ENCODE measurements at regions not wholly inside any gene's neighbourhood (a gene's known extent, or its start where the extent isn't known, plus 50 kb on each side); places are given as distances from the start of the nearest gene placed in this dataset.
A peak's percentile ranks its signal among the peaks of the same experiment; 100 is the strongest.

DNA sequence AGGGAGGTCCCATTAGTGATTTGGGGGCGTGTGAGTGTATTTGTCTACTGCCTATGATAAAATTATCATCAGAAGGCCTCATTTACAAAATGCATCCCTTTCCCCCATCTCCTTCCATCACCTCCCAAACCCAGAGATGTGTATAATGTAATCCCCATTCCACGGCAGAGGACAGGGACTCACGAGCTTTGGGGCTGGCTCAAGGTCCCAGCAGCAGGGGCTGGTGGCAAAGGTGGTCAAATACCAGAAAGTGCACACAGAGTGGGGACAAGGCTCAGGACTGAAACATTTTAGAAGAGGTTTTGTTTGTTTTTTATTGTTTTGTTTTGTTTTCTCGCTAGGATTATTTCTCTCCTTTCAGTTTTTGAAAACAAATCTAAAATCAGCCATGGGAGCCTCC is 68.5 kb upstream of the TOP1 start:
- no peak for DNase-seq (ENCODE audit: low read depth)
- no peak overlapping the region for H3K4me3 Mint-ChIP-seq (ENCODE audit: unreplicated experiment)
- Histone ChIP-seq H3K79me2 (ENCODE audit: insufficient read depth, low read length) (no peaks in the 10 kb centered on the region), H3K9me3 (ENCODE audit: insufficient read depth, low read depth, low read length) (no peaks in the 10 kb centered on the region), H3K36me3 (ENCODE audit: insufficient read depth, low read length) (no peaks in the 10 kb centered on the region), H2AFZ (ENCODE audit: low read depth, low read length) (no peak overlapping the region), H4K20me1 (ENCODE audit: insufficient read depth, low read length) (peaks cover 4% of the 10 kb centered on the region), H3K4me2 (ENCODE audit: low read length) (no peak overlapping the region), H3K4me1 (ENCODE audit: insufficient read depth, low read length) (no peaks in the 10 kb centered on the region), H3K27ac (ENCODE audit: low read depth, low read length) (no peak overlapping the region), H3K4me3 (ENCODE audit: insufficient read depth, low read depth, low read length) (no peak overlapping the region), H3K27me3 (ENCODE audit: insufficient read depth, low read length) (no peaks in the 10 kb centered on the region), H3K9ac (ENCODE audit: low read length) (no peak overlapping the region)
- H3K27me3 Mint-ChIP-seq (ENCODE audit: low read depth, unreplicated experiment): peaks cover 17% of the 10 kb centered on the region
- no peaks in the 10 kb centered on the region for H3K4me1 Mint-ChIP-seq (ENCODE audit: low read depth, unreplicated experiment)
- no peak for FAIRE-seq
- H3K9me3 Mint-ChIP-seq (ENCODE audit: unreplicated experiment): no peaks in the 10 kb centered on the region
- no peak for TF ChIP-seq EZH2 (IDR thresholded peaks at IDR 0.05; ENCODE audit: insufficient read depth, low read length)
- TF ChIP-seq, protein P1, sequence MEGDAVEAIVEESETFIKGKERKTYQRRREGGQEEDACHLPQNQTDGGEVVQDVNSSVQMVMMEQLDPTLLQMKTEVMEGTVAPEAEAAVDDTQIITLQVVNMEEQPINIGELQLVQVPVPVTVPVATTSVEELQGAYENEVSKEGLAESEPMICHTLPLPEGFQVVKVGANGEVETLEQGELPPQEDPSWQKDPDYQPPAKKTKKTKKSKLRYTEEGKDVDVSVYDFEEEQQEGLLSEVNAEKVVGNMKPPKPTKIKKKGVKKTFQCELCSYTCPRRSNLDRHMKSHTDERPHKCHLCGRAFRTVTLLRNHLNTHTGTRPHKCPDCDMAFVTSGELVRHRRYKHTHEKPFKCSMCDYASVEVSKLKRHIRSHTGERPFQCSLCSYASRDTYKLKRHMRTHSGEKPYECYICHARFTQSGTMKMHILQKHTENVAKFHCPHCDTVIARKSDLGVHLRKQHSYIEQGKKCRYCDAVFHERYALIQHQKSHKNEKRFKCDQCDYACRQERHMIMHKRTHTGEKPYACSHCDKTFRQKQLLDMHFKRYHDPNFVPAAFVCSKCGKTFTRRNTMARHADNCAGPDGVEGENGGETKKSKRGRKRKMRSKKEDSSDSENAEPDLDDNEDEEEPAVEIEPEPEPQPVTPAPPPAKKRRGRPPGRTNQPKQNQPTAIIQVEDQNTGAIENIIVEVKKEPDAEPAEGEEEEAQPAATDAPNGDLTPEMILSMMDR (IDR thresholded peaks at IDR 0.05; ENCODE audit: insufficient read depth, low read depth, low read length): no peak
- no peak overlapping the region for H3K27ac Mint-ChIP-seq (ENCODE audit: unreplicated experiment)
- no peaks in the 10 kb centered on the region for H3K36me3 Mint-ChIP-seq (ENCODE audit: low read depth, unreplicated experiment)

DNA sequence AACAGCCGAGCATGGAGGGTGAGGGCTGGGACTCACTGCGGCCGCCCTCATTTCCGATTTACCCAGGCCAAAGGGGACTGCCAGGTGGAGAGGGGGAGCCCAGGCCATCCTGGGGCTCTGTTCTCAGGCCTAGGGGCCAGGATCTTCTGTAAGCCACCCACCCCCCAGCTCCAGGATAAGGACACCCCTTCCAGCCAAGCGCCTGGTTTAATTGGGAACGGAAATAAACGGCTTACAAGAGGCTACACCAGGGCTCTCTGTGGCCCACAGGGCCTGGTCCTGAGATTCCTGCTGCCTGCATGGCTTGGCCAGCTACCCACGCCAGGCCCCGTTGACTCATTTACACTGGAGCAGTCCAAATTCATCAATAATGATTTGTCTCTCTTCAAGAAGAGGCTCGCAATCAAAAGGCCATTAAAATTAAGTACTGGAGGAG is 68.1 kb upstream of the TOP1 start:
- Histone ChIP-seq H3K27me3 (ENCODE audit: insufficient read depth, low read length) (no peaks in the 10 kb centered on the region), H3K27ac (ENCODE audit: low read depth, low read length) (no peak overlapping the region), H3K4me2 (ENCODE audit: low read length) (no peak overlapping the region), H3K4me3 (ENCODE audit: insufficient read depth, low read depth, low read length) (no peak overlapping the region), H3K79me2 (ENCODE audit: insufficient read depth, low read length) (no peaks in the 10 kb centered on the region), H3K36me3 (ENCODE audit: insufficient read depth, low read length) (no peaks in the 10 kb centered on the region), H4K20me1 (ENCODE audit: insufficient read depth, low read length) (peaks cover 4% of the 10 kb centered on the region), H3K9ac (ENCODE audit: low read length) (no peak overlapping the region), H3K9me3 (ENCODE audit: insufficient read depth, low read depth, low read length) (no peaks in the 10 kb centered on the region), H3K4me1 (ENCODE audit: insufficient read depth, low read length) (no peaks in the 10 kb centered on the region), H2AFZ (ENCODE audit: low read depth, low read length) (no peak overlapping the region)
- H3K36me3 Mint-ChIP-seq (ENCODE audit: low read depth, unreplicated experiment): no peaks in the 10 kb centered on the region
- no peaks in the 10 kb centered on the region for H3K9me3 Mint-ChIP-seq (ENCODE audit: unreplicated experiment)
- no peak overlapping the region for H3K27ac Mint-ChIP-seq (ENCODE audit: unreplicated experiment)
- peaks cover 17% of the 10 kb centered on the region for H3K27me3 Mint-ChIP-seq (ENCODE audit: low read depth, unreplicated experiment)
- TF ChIP-seq, protein P1 (IDR thresholded peaks at IDR 0.05; ENCODE audit: insufficient read depth, low read depth, low read length): no peak
- no peak for TF ChIP-seq EZH2 (IDR thresholded peaks at IDR 0.05; ENCODE audit: insufficient read depth, low read length)
- H3K4me1 Mint-ChIP-seq (ENCODE audit: low read depth, unreplicated experiment): no peaks in the 10 kb centered on the region
- DNase-seq (ENCODE audit: low read depth): peak; percentile 16
- H3K4me3 Mint-ChIP-seq (ENCODE audit: unreplicated experiment): no peak overlapping the region
- FAIRE-seq: no peak

DNA sequence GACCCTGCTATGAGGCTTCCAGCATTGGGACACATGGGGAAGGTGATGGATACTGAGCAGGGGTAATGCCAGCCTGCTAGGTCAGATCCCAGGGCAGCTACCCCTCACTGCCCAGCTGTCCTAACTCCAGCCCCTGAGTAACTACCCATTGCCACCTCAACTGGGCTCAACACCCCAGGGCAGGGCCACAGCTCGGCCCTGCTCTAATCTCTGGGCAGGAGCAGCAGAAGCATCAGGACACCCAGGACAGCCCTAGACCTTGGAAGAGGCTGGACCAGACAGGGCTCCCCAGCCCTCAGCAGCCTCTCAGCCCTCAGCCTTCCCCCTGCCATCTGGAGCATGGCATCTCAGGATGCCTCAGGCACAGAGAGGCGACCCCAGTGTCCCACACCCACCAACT is 67.4 kb upstream of the TOP1 start:
- no peaks in the 10 kb centered on the region for H3K36me3 Mint-ChIP-seq (ENCODE audit: low read depth, unreplicated experiment)
- peaks cover 17% of the 10 kb centered on the region for H3K27me3 Mint-ChIP-seq (ENCODE audit: low read depth, unreplicated experiment)
- no peaks in the 10 kb centered on the region for H3K79me2 ChIP-seq (ENCODE audit: insufficient read depth, low read length)
- no peaks in the 10 kb centered on the region for H3K9me3 Mint-ChIP-seq (ENCODE audit: unreplicated experiment)
- H3K4me3 ChIP-seq (ENCODE audit: insufficient read depth, low read depth, low read length): no peak overlapping the region
- no peak overlapping the region for H3K27ac ChIP-seq (ENCODE audit: low read depth, low read length)
- no peak overlapping the region for H3K4me2 ChIP-seq (ENCODE audit: low read length)
- no peaks in the 10 kb centered on the region for H3K27me3 ChIP-seq (ENCODE audit: insufficient read depth, low read length)
- H3K4me1 ChIP-seq (ENCODE audit: insufficient read depth, low read length): no peaks in the 10 kb centered on the region
- no peak overlapping the region for H3K9ac ChIP-seq (ENCODE audit: low read length)
- no peaks in the 10 kb centered on the region for H3K4me1 Mint-ChIP-seq (ENCODE audit: low read depth, unreplicated experiment)
- H4K20me1 ChIP-seq (ENCODE audit: insufficient read depth, low read length): peaks cover 4% of the 10 kb centered on the region
- no peak overlapping the region for H3K27ac Mint-ChIP-seq (ENCODE audit: unreplicated experiment)
- no peak overlapping the region for H2AFZ ChIP-seq (ENCODE audit: low read depth, low read length)
- no peak overlapping the region for H3K4me3 Mint-ChIP-seq (ENCODE audit: unreplicated experiment)
- no peaks in the 10 kb centered on the region for H3K9me3 ChIP-seq (ENCODE audit: insufficient read depth, low read depth, low read length)
- DNase-seq (ENCODE audit: low read depth) (no peak), FAIRE-seq (no peak)
- TF ChIP-seq, protein P1 (IDR thresholded peaks at IDR 0.05; ENCODE audit: insufficient read depth, low read depth, low read length): no peak
- H3K36me3 ChIP-seq (ENCODE audit: insufficient read depth, low read length): no peaks in the 10 kb centered on the region
